Uterus (tissue), 3 donors: ENCODE measurements at regions not wholly inside any gene's neighbourhood (a gene's known extent, or its start where the extent isn't known, plus 50 kb on each side); places are given as distances from the start of the nearest gene placed in this dataset.

Experiments
- DNase-seq, 2 donors: peaks; one replicate each; pipeline ENCODE4 v3.0.0-alpha.2; 2019 to 2020
- H3K27ac ChIP-seq, 2 donors: fragments of 200-600 bp; sonication (generic); 1 replicate in 1 of 2; 2 replicates in 1 of 2; pipeline ENCODE4 v1.5.1; 2016 to 2018
- H3K27me3 ChIP-seq, 2 donors: fragments of 200-600 bp; sonication (generic); one replicate each; pipeline ENCODE4 v1.5.1; 2018 to 2019; ENCODE audit warnings: control low read depth in 1 of 2
- H3K36me3 ChIP-seq, 2 donors: fragments of 200-600 bp; sonication (generic); one replicate each; pipeline ENCODE4 v1.5.1; 2019; ENCODE audit warnings: control low read depth in 1 of 2
- H3K4me1 ChIP-seq, 2 donors: fragments of 200-600 bp; sonication (generic); one replicate each; pipeline ENCODE4 v1.5.1; 2018 to 2019; ENCODE audit warnings: control low read depth in 1 of 2
- H3K4me3 ChIP-seq, 2 donors: fragments of 200-600 bp; sonication (generic); 1 replicate in 1 of 2; 2 replicates in 1 of 2; pipeline ENCODE4 v1.5.1; 2018 to 2019; ENCODE audit warnings: mild to moderate bottlenecking in 1 of 2
- H3K9me3 ChIP-seq, 2 donors: fragments of 200-600 bp; sonication (generic); one replicate each; pipeline ENCODE4 v1.5.1; 2019; ENCODE audit warnings: control low read depth in 1 of 2
- CTCF ChIP-seq, 4 experiments: fragments of 200-600 bp in 2 of 4; fragments of 450-650 bp in 2 of 4; sonication (generic) in 2 of 4; IDR thresholded peaks; one replicate each; pipeline ENCODE4 v1.5.1; 2016 to 2019; ENCODE audit warnings: antibody characterized with exemption in 4 of 4, mild to moderate bottlenecking in 2 of 4, moderate library complexity in 1 of 4
- POLR2A ChIP-seq, 2 donors: fragments of 450-650 bp; IDR thresholded peaks; one replicate each; pipeline ENCODE4 v1.6.1; 2016; ENCODE audit warnings: antibody characterized with exemption in 2 of 2, mild to moderate bottlenecking in 1 of 2, moderate library complexity in 1 of 2
- intact Hi-C: fragments of 100-400 bp; cut with DNase I; formaldehyde crosslinking; loops from one replicate; pipeline ENCODE4 v1.15.1; 2023; ENCODE audit warnings: low total_unique reads
- donor health status: DM: yes; HTN: yes; CAD: no.

GRCh38 chr2:236715077-236715476 lies 145.5 kb downstream of the ACKR3 start:
- intact Hi-C loops, result no loop called here
- Histone ChIP-seq H3K9me3 (no peaks in the 10 kb centered on the region), H3K4me1 (no peaks in the 10 kb centered on the region), H3K27me3 (no peaks in the 10 kb centered on the region), H3K27ac (no peak overlapping the region), H3K4me3 (no peak overlapping the region), H3K36me3 (no peaks in the 10 kb centered on the region)
- no peak for TF ChIP-seq POLR2A (IDR thresholded peaks at IDR 0.05)
- no peak for TF ChIP-seq CTCF (IDR thresholded peaks at IDR 0.05)
- no peak for DNase-seq

- DNase-seq, result no peak
- no peak for TF ChIP-seq POLR2A (IDR thresholded peaks at IDR 0.05)
- TF ChIP-seq CTCF (IDR thresholded peaks at IDR 0.05), result no peak
- no peaks in the 10 kb centered on the region for H3K36me3 ChIP-seq
Observed at GRCh38 chr2:236715491-236715961, 145.9 kb downstream of the ACKR3 start.

GRCh38 chr2:236717120-236717519 lies 147.5 kb downstream of the ACKR3 start:
- TF ChIP-seq POLR2A (IDR thresholded peaks at IDR 0.05) (no peak), CTCF (IDR thresholded peaks at IDR 0.05) (no peak)
- intact Hi-C loops, result no loop called here
- H3K36me3 ChIP-seq, result no peaks in the 10 kb centered on the region
- H3K27ac ChIP-seq, result no peak overlapping the region
- H3K27me3 ChIP-seq, result no peaks in the 10 kb centered on the region
- H3K9me3 ChIP-seq, result no peaks in the 10 kb centered on the region
- H3K4me1 ChIP-seq, result no peaks in the 10 kb centered on the region
- no peak overlapping the region for H3K4me3 ChIP-seq
- no peak for DNase-seq

More at GRCh38 chr2:236715491-236715961, 145.9 kb downstream of the ACKR3 start:
- Histone ChIP-seq H3K4me3 (no peak overlapping the region), H3K27me3 (no peaks in the 10 kb centered on the region), H3K4me1 (no peaks in the 10 kb centered on the region), H3K27ac (no peak overlapping the region), H3K9me3 (no peaks in the 10 kb centered on the region)
- intact Hi-C loops, result no loop called here

GRCh38 chr2:236717729-236718128 lies 148.1 kb downstream of the ACKR3 start:
- TF ChIP-seq CTCF (IDR thresholded peaks at IDR 0.05) (no peak), POLR2A (IDR thresholded peaks at IDR 0.05) (no peak)
- intact Hi-C loops, result no loop called here
- no peaks in the 10 kb centered on the region for H3K9me3 ChIP-seq

GRCh38 chr2:236718207-236718992 lies 148.8 kb downstream of the ACKR3 start:
- no peak for TF ChIP-seq POLR2A (IDR thresholded peaks at IDR 0.05)
- TF ChIP-seq CTCF (IDR thresholded peaks at IDR 0.05), result no peak
- Histone ChIP-seq H3K27me3 (no peaks in the 10 kb centered on the region), H3K9me3 (no peaks in the 10 kb centered on the region)

More at GRCh38 chr2:236717729-236718128, 148.1 kb downstream of the ACKR3 start:
- H3K4me1 ChIP-seq, result no peaks in the 10 kb centered on the region
- H3K27me3 ChIP-seq, result no peaks in the 10 kb centered on the region
- no peak overlapping the region for H3K4me3 ChIP-seq
- H3K27ac ChIP-seq, result no peak overlapping the region
- DNase-seq, result no peak
- H3K36me3 ChIP-seq, result no peaks in the 10 kb centered on the region

More at GRCh38 chr2:236718207-236718992, 148.8 kb downstream of the ACKR3 start:
- Histone ChIP-seq H3K36me3 (no peaks in the 10 kb centered on the region), H3K4me1 (no peaks in the 10 kb centered on the region), H3K27ac (no peak overlapping the region), H3K4me3 (no peak overlapping the region)
- no peak for DNase-seq
- intact Hi-C loops, result no loop called here
